B cell (primary cell): ENCODE measurements at regions not wholly inside any gene's neighbourhood (a gene's known extent, or its start where the extent isn't known, plus 50 kb on each side); places are given as distances from the start of the nearest gene placed in this dataset.

Experiments
- ATAC-seq: fragments of 200-7000 bp; cut with Tn5 transposase; one replicate; pipeline ENCODE4 v1.10.0; 2021; ENCODE audit warnings: low read depth, mild to moderate bottlenecking, moderate number of reproducible peaks, moderate library complexity
- CTCF ChIA-PET: fragments of 350-600 bp; sonication (Branson Sonifier 250); formaldehyde crosslinking; loops from one replicate; lab custom pipeline; 2021; ENCODE audit warnings: antibody characterized with exemption, inconsistent platforms; lab: Charles Lee
- POLR2A ChIA-PET: fragments of 350-600 bp; sonication (Branson Sonifier 250); formaldehyde crosslinking; loops from one replicate; lab custom pipeline; 2021; ENCODE audit warnings: antibody characterized with exemption; lab: Charles Lee
- DNase-seq: peaks from one replicate; pipeline ENCODE4 v3.0.0; 2013
- H2AFZ ChIP-seq: 2 replicates; pipeline ENCODE4 v1.6.1; 2012; ENCODE audit warnings: mild to moderate bottlenecking, low read depth, low read length; ENCODE audit not compliant: insufficient read depth, poor library complexity, severe bottlenecking
- H3K27ac ChIP-seq, 2 donors: 1 replicate in 1 of 2; 2 replicates in 1 of 2; pipeline ENCODE4 v1.5.1; 2012 to 2013; ENCODE audit warnings: low read length in 2 of 2, mild to moderate bottlenecking in 2 of 2, moderate library complexity in 1 of 2
- H3K27me3 ChIP-seq, 4 experiments: fragments of 200-600 bp in 1 of 4; sonication (generic) in 1 of 4; replicated peaks in 1 of 4; 1 replicate in 2 of 4; 2 replicates in 2 of 4; pipeline versions ENCODE4 v1.6.1 to v1.7.0; 2013 to 2016; ENCODE audit warnings: low read length in 3 of 4, mild to moderate bottlenecking in 2 of 4, mixed read lengths in 1 of 4, moderate library complexity in 1 of 4; ENCODE audit not compliant: insufficient read depth in 4 of 4, control insufficient read depth in 3 of 4; ENCODE audit errors: control extremely low read depth in 1 of 4
- H3K36me3 ChIP-seq, 2 experiments: replicated peaks in 1 of 2; 1 replicate in 1 of 2; 2 replicates in 1 of 2; pipeline versions ENCODE4 v1.6.1 to v1.7.1; 2013; ENCODE audit warnings: low read length in 1 of 2; ENCODE audit not compliant: insufficient read depth in 2 of 2, control insufficient read depth in 1 of 2; ENCODE audit errors: control extremely low read depth in 1 of 2, extremely low read depth in 1 of 2
- H3K4me1 ChIP-seq, 2 donors: fragments of 200-600 bp in 1 of 2; sonication (generic) in 1 of 2; 1 replicate in 1 of 2; 2 replicates in 1 of 2; pipeline versions ENCODE4 v1.5.1 to v1.6.1; 2013 to 2017; ENCODE audit warnings: low read length in 2 of 2; ENCODE audit not compliant: control insufficient read depth in 2 of 2, insufficient read depth in 2 of 2
- H3K4me2 ChIP-seq: replicated peaks from 2 replicates; pipeline ENCODE3; 2012; ENCODE audit warnings: mild to moderate bottlenecking, low read depth, low read length; ENCODE audit not compliant: poor library complexity, severe bottlenecking
- H3K4me3 ChIP-seq, 5 experiments: fragments of 200-600 bp in 1 of 5; sonication (generic) in 1 of 5; 1 replicate in 3 of 5; 2 replicates in 2 of 5; pipeline versions ENCODE4 v1.5.1 to v1.7.0; 2011 to 2016; ENCODE audit warnings: low read length in 4 of 5, mild to moderate bottlenecking in 4 of 5, low read depth in 2 of 5, control low read depth in 1 of 5, moderate library complexity in 1 of 5; ENCODE audit not compliant: insufficient read depth in 1 of 5; ENCODE audit errors: control extremely low read depth in 1 of 5, extremely low read depth in 1 of 5
- H3K79me2 ChIP-seq: fragments of 200-600 bp; sonication (generic); one replicate; pipeline ENCODE4 v1.6.0; 2016; ENCODE audit warnings: low read length; ENCODE audit not compliant: control insufficient read depth, insufficient read depth
- H3K9ac ChIP-seq: fragments of 200-600 bp; sonication (generic); 2 replicates; pipeline ENCODE4 v1.6.1; 2017; ENCODE audit warnings: mild to moderate bottlenecking, low read length, moderate library complexity
- H3K9me3 ChIP-seq, 3 donors: one replicate each; pipeline versions ENCODE4 v1.6.1 to v1.7.1; 2013; ENCODE audit warnings: low read length in 2 of 3; ENCODE audit not compliant: control insufficient read depth in 2 of 3, insufficient read depth in 1 of 3; ENCODE audit errors: control extremely low read depth in 1 of 3
- H4K20me1 ChIP-seq: 2 replicates; pipeline ENCODE4 v1.6.0; 2012; ENCODE audit warnings: mild to moderate bottlenecking, low read length; ENCODE audit not compliant: insufficient read depth, control insufficient read depth, poor library complexity, severe bottlenecking
- H3K27ac Mint-ChIP-seq: one replicate; pipeline ENCODE4 v1.8.0; 2021; ENCODE audit warnings: mixed read lengths
- H3K27me3 Mint-ChIP-seq: one replicate; pipeline ENCODE4 v1.8.0; 2021; ENCODE audit warnings: mixed read lengths
- H3K4me1 Mint-ChIP-seq: one replicate; pipeline ENCODE4 v1.8.0; 2021; ENCODE audit warnings: mixed read lengths
- H3K4me3 Mint-ChIP-seq: one replicate; pipeline ENCODE4 v1.8.0; 2021; ENCODE audit warnings: mixed read lengths
- H3K9me3 Mint-ChIP-seq: one replicate; pipeline ENCODE4 v1.8.0; 2022; ENCODE audit warnings: mixed read lengths; ENCODE audit not compliant: insufficient read depth
- EZH2 ChIP-seq: IDR thresholded peaks from 2 replicates; pipeline ENCODE4 v1.6.1; 2012; ENCODE audit warnings: borderline replicate concordance, low read depth, mild to moderate bottlenecking, moderate library complexity, low read length; ENCODE audit not compliant: insufficient read depth, poor library complexity, severe bottlenecking
- WGBS: methylation state at CpG from one replicate; pipeline ENCODE4 v1.1.5; 2013; ENCODE audit warnings: missing lambda C conversion rate; ENCODE audit not compliant: insufficient coverage; 5-methylcytosine and 5-hydroxymethylcytosine counted together
- intact Hi-C: fragments of 100-400 bp; cut with micrococcal nuclease; formaldehyde crosslinking; loops from one replicate; pipeline ENCODE4 v1.10.0; 2022
- TF ChIP-seq, protein P1 (sequence below): fragments of 200-600 bp; IDR thresholded peaks from one replicate; pipeline ENCODE4 v1.8.0; 2022; ENCODE audit warnings: antibody characterized with exemption, mild to moderate bottlenecking

DNA sequence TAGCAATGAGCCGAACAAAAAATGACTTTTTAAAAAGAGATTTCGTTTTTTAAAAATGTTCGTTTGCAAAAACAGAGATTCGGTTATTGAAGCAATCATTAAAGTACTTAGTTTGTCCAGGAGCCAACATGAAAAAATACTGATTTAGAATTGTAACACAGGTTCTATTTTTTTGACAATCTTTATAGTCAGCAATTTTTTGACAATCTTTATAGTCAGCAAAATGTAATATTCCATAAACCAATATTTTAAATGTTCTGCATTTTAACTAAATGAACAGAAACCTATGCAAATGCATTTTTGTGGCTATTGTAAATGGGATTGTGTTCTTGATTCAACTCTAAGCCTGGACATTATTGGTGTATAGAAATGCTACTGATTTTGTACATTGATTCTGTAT is 161.8 kb downstream of the DSEL start:
- H3K9me3 ChIP-seq, result peaks cover 0 to 4% (median 0%) of the 10 kb centered on the region in 3 donors
- H3K27ac ChIP-seq, result no peak overlapping the region
- WGBS, result no CpG with 5 or more reads among the region's 4 CpGs
- no peaks in the 10 kb centered on the region for H3K79me2 ChIP-seq
- H2AFZ ChIP-seq, result no peak overlapping the region
- H3K36me3 ChIP-seq, result no peaks in the 10 kb centered on the region
- H4K20me1 ChIP-seq, result no peaks in the 10 kb centered on the region
- no peak overlapping the region for H3K4me3 ChIP-seq
- no peak for DNase-seq
- CTCF ChIA-PET, result no interaction called here
- Mint-ChIP-seq H3K27me3 (no peaks in the 10 kb centered on the region), H3K27ac (no peak overlapping the region), H3K4me1 (no peaks in the 10 kb centered on the region), H3K4me3 (no peak overlapping the region), H3K9me3 (no peaks in the 10 kb centered on the region)
- no peaks in the 10 kb centered on the region for H3K27me3 ChIP-seq
- ATAC-seq, result no peak
- H3K4me2 ChIP-seq, result no peak overlapping the region
- H3K4me1 ChIP-seq, result no peaks in the 10 kb centered on the region
- TF ChIP-seq EZH2, result no peak
- TF ChIP-seq, protein P1, sequence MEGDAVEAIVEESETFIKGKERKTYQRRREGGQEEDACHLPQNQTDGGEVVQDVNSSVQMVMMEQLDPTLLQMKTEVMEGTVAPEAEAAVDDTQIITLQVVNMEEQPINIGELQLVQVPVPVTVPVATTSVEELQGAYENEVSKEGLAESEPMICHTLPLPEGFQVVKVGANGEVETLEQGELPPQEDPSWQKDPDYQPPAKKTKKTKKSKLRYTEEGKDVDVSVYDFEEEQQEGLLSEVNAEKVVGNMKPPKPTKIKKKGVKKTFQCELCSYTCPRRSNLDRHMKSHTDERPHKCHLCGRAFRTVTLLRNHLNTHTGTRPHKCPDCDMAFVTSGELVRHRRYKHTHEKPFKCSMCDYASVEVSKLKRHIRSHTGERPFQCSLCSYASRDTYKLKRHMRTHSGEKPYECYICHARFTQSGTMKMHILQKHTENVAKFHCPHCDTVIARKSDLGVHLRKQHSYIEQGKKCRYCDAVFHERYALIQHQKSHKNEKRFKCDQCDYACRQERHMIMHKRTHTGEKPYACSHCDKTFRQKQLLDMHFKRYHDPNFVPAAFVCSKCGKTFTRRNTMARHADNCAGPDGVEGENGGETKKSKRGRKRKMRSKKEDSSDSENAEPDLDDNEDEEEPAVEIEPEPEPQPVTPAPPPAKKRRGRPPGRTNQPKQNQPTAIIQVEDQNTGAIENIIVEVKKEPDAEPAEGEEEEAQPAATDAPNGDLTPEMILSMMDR, result no peak
- intact Hi-C loops, result no loop called here
- H3K9ac ChIP-seq, result no peak overlapping the region
- POLR2A ChIA-PET, result no interaction called here

DNA sequence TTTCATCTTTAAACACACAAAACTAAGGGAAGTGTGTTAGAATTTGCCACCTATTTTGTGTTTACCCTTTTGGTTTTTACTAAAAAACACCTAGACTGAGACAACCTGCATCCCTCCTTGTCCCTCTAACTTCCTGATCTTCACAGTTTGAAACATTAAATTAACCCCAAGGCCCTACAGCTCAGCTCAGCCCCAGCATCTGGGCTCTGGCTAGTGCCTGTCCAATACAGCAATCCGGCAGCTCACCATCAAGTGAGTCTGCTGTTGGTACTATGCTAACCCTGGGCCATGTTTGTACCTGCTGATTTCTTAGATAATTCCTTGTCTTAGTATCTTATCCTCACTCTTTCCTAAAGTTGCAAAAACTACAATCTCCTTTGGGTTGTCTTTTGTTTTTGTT is 162.4 kb downstream of the DSEL start:
- no peaks in the 10 kb centered on the region for H3K4me1 ChIP-seq
- Mint-ChIP-seq H3K27me3 (no peaks in the 10 kb centered on the region), H3K4me3 (no peak overlapping the region), H3K9me3 (no peaks in the 10 kb centered on the region), H3K4me1 (no peaks in the 10 kb centered on the region), H3K27ac (no peak overlapping the region)
- H3K4me3 ChIP-seq, result no peak overlapping the region
- no peaks in the 10 kb centered on the region for H3K27me3 ChIP-seq
- H3K9me3 ChIP-seq, result peaks cover 0 to 4% (median 0%) of the 10 kb centered on the region in 3 donors
- H3K27ac ChIP-seq, result no peak overlapping the region
- no peaks in the 10 kb centered on the region for H3K79me2 ChIP-seq
- H4K20me1 ChIP-seq, result no peaks in the 10 kb centered on the region
- no peak for TF ChIP-seq EZH2
- TF ChIP-seq, protein P1, result no peak
- H3K4me2 ChIP-seq, result no peak overlapping the region
- 29% methylated on average over 1 of the region's 1 CpG for WGBS
- intact Hi-C loops, result no loop called here
- DNase-seq (no peak), ATAC-seq (no peak)
- H2AFZ ChIP-seq, result no peak overlapping the region
- ChIA-PET CTCF (no interaction called here), POLR2A (no interaction called here)
- H3K36me3 ChIP-seq, result no peaks in the 10 kb centered on the region
- no peak overlapping the region for H3K9ac ChIP-seq
